HepG2 (cell line): ENCODE measurements at regions not wholly inside any gene's neighbourhood (a gene's known extent, or its start where the extent isn't known, plus 50 kb on each side); places are given as distances from the start of the nearest gene placed in this dataset.

Experiments
- ATAC-seq: fragments of 200-7000 bp; cut with Tn5 transposase; 3 replicates; pipeline ENCODE4 v1.9.1; 2020; ENCODE audit warnings: mild to moderate bottlenecking, moderate library complexity
- BruUV-seq: library from RNA; stranded (reverse); fragments of 400-500 nt; replicated peaks from 2 replicates; lab custom pipeline; 2021; lab: Mats Ljungman, UMichigan
- CTCF ChIA-PET: fragments of 300-600 bp; formaldehyde crosslinking; extraction: SDS; loops from one replicate; lab custom pipeline; 2021; ENCODE audit warnings: low total read pairs, inconsistent platforms, low intra/inter-chr PET ratio; lab: Yijun Ruan, JAX
- POLR2A ChIA-PET: fragments of 350-600 bp; sonication (Branson Sonifier 250); formaldehyde crosslinking; loops from one replicate; lab custom pipeline; 2020; ENCODE audit warnings: antibody characterized with exemption, inconsistent platforms; lab: Yijun Ruan, JAX
- DNase-seq: peaks from one replicate; pipeline ENCODE4 v3.0.0-alpha.2; 2015; ENCODE audit warnings: low spot score
- FAIRE-seq: peaks from 3 replicates; lab custom pipeline; 2011; peaks lifted over from hg19 to GRCh38; lab: Jason Lieb, UNC
- H2AFZ ChIP-seq: one replicate; pipeline ENCODE4 v1.6.1; 2011; ENCODE audit warnings: low read length, inconsistent platforms
- H3K27ac ChIP-seq: fragments of 300-600 bp; 3 replicates; pipeline ENCODE4 v1.8.0; 2011; ENCODE audit warnings: mixed run types, mild to moderate bottlenecking, mixed read lengths, low read length, inconsistent platforms; ENCODE audit not compliant: insufficient read depth; ENCODE audit errors: extremely low read length
- H3K27me3 ChIP-seq, 2 experiments: fragments of 200-600 bp in 1 of 2; 2 replicates in 1 of 2; 3 replicates in 1 of 2; pipeline versions ENCODE4 v1.6.0 to v1.8.0; 2011; ENCODE audit warnings: low read length in 2 of 2, mild to moderate bottlenecking in 2 of 2, moderate library complexity in 2 of 2, inconsistent platforms in 1 of 2; ENCODE audit not compliant: insufficient read depth in 2 of 2, control insufficient read depth in 1 of 2
- H3K36me3 ChIP-seq, 2 experiments: fragments of 200-600 bp in 1 of 2; replicated peaks in 1 of 2; 2 replicates in 1 of 2; 3 replicates in 1 of 2; pipeline versions ENCODE4 v1.5.1 to v1.8.0; 2011; ENCODE audit warnings: low read length in 2 of 2, inconsistent platforms in 1 of 2; ENCODE audit not compliant: insufficient read depth in 2 of 2, control insufficient read depth in 1 of 2
- H3K4me1 ChIP-seq: 2 replicates; pipeline ENCODE4 v1.5.1; 2012; ENCODE audit warnings: low read length, inconsistent platforms; ENCODE audit not compliant: insufficient read depth
- H3K4me2 ChIP-seq: 2 replicates; pipeline ENCODE4 v1.6.0; 2011; ENCODE audit warnings: low read depth, low read length, inconsistent platforms
- H3K4me3 ChIP-seq, 3 experiments: fragments of 200-600 bp in 1 of 3; sonication (generic), shearing (Covaris generic) in 1 of 3; replicated peaks in 1 of 3; 2 replicates each; pipeline ENCODE4 v1.5.1; 2011 to 2016; ENCODE audit warnings: low read length in 3 of 3, inconsistent platforms in 2 of 3, low read depth in 2 of 3, mild to moderate bottlenecking in 2 of 3, control low read depth in 1 of 3, mixed read lengths in 1 of 3; ENCODE audit not compliant: insufficient read depth in 1 of 3
- H3K79me2 ChIP-seq: one replicate; pipeline ENCODE4 v1.6.1; 2011; ENCODE audit warnings: low read length, inconsistent platforms; ENCODE audit not compliant: insufficient read depth
- H3K9ac ChIP-seq: 2 replicates; pipeline ENCODE4 v1.6.0; 2011; ENCODE audit warnings: mild to moderate bottlenecking, low read depth, low read length, inconsistent platforms; ENCODE audit not compliant: insufficient read depth
- H3K9me3 ChIP-seq: 2 replicates; pipeline ENCODE4 v1.5.1; 2012; ENCODE audit warnings: mild to moderate bottlenecking, low read length
- H4K20me1 ChIP-seq: 2 replicates; pipeline ENCODE4 v1.6.0; 2011; ENCODE audit warnings: inconsistent platforms, mild to moderate bottlenecking, low read length, moderate library complexity; ENCODE audit not compliant: insufficient read depth
- ATF1 ChIP-seq: IDR thresholded peaks from 2 replicates; pipeline ENCODE4 v1.6.1; 2016; ENCODE audit warnings: mild to moderate bottlenecking, control low read depth
- CBFB ChIP-seq: sonication (generic); formaldehyde crosslinking; IDR thresholded peaks from 2 replicates; pipeline ENCODE4 v1.4.0; 2020; ENCODE audit warnings: missing genetic modification reagents
- DR1 ChIP-seq: sonication (generic); formaldehyde crosslinking; IDR thresholded peaks from 2 replicates; pipeline ENCODE4 v1.8.0; 2021; ENCODE audit warnings: mild to moderate bottlenecking, missing genetic modification reagents, inconsistent platforms
- ELF1 ChIP-seq: sonication (generic); formaldehyde crosslinking; IDR thresholded peaks from 2 replicates; pipeline ENCODE4 v1.4.0; 2020; ENCODE audit warnings: missing genetic modification reagents
- NCOA1 ChIP-seq: sonication (generic); formaldehyde crosslinking; IDR thresholded peaks from 2 replicates; pipeline ENCODE4 v1.9.0; 2021; ENCODE audit warnings: missing genetic modification reagents
- NCOA5 ChIP-seq: sonication (generic); formaldehyde crosslinking; IDR thresholded peaks from 2 replicates; pipeline ENCODE4 v1.4.0; 2020; ENCODE audit warnings: missing genetic modification reagents
- PRMT3 ChIP-seq: sonication (generic); formaldehyde crosslinking; IDR thresholded peaks from 2 replicates; pipeline ENCODE4 v1.8.1; 2022; ENCODE audit warnings: low read depth, mild to moderate bottlenecking, moderate library complexity, missing genetic modification reagents, borderline replicate concordance
- ZNF335 ChIP-seq: sonication (generic); formaldehyde crosslinking; IDR thresholded peaks from 2 replicates; pipeline ENCODE4 v1.4.0; 2020; ENCODE audit warnings: missing genetic modification reagents
- ZNF570 ChIP-seq: sonication (generic); formaldehyde crosslinking; IDR thresholded peaks from 2 replicates; pipeline ENCODE4 v1.4.0; 2020; ENCODE audit warnings: mild to moderate bottlenecking, missing genetic modification reagents, borderline replicate concordance
- ZSCAN12 ChIP-seq: sonication (generic); formaldehyde crosslinking; IDR thresholded peaks from 2 replicates; pipeline ENCODE4 v1.9.0; 2021; ENCODE audit warnings: mild to moderate bottlenecking, missing genetic modification reagents
- WGBS: methylation state at CpG from one replicate; pipeline ENCODE4 v1.1.6; 2017; ENCODE audit warnings: low lambda C conversion rate; 5-methylcytosine and 5-hydroxymethylcytosine counted together
- in situ Hi-C: cut with HindIII; loops from 2 replicates; pipeline ENCODE4 v1.10.0; 2017; ENCODE audit warnings: low pct_unique_long_range_greater_than_20kb; ENCODE audit not compliant: extremely low pct_ligation_motif_present
- intact Hi-C: fragments of 100-400 bp; cut with micrococcal nuclease; formaldehyde crosslinking; loops from one replicate; pipeline ENCODE4 v1.10.0; 2022; ENCODE audit not compliant: unreplicated experiment
- TF ChIP-seq, protein P1 (sequence below): sonication (generic); formaldehyde crosslinking; IDR thresholded peaks from 2 replicates; pipeline ENCODE4 v1.8.1; 2023; ENCODE audit warnings: mild to moderate bottlenecking, moderate library complexity, missing genetic modification reagents

DNA sequence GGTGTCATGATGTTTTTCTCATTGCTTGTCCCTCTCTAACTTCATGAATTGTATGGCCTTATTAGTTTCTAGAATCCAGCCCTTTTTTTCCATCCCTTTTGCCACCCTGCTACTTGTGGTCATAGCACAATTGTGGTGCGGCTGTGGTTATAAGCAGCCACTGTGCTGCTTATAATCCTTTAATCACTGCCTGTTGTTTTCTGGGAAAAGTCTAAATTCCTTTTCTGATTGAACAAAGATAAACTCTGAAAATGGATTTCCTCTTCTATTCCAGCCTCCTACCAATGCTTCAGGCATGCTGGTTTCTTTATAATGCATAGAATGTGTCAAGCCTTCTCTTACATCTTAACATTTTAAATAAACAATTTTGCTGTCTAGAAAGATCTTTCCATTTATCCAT is 319.5 kb downstream of the C3orf38 start:
- H3K4me3 ChIP-seq = no peak overlapping the region
- no peaks in the 10 kb centered on the region for H3K4me1 ChIP-seq
- no peak for DNase-seq
- H2AFZ ChIP-seq = no peak overlapping the region
- no peaks in the 10 kb centered on the region for H3K36me3 ChIP-seq
- intact Hi-C loops = no loop called here
- WGBS = 43% methylated on average over 1 of the region's 1 CpG
- no peak overlapping the region for H3K27ac ChIP-seq
- POLR2A ChIA-PET = no interaction called here
- in situ Hi-C loops = no loop called here
- H3K27me3 ChIP-seq = no peaks in the 10 kb centered on the region
- H3K9me3 ChIP-seq = no peaks in the 10 kb centered on the region
- FAIRE-seq = no peak
- ATAC-seq = no peak
- no peak overlapping the region for H3K4me2 ChIP-seq
- no peaks in the 10 kb centered on the region for H3K79me2 ChIP-seq
- CTCF ChIA-PET = no interaction called here
- H4K20me1 ChIP-seq = no peaks in the 10 kb centered on the region
- H3K9ac ChIP-seq = no peak overlapping the region
- no TSS peak for BruUV-seq
- TF ChIP-seq ZNF335 (CRISPR knock-in tag) = no peak
- TF ChIP-seq CBFB = no peak
- TF ChIP-seq ZSCAN12 (CRISPR knock-in tag) = no peak
- TF ChIP-seq ELF1 = no peak
- TF ChIP-seq DR1 (CRISPR knock-in tag) = no peak
- no peak for TF ChIP-seq PRMT3 (CRISPR knock-in tag)
- TF ChIP-seq, protein P1, sequence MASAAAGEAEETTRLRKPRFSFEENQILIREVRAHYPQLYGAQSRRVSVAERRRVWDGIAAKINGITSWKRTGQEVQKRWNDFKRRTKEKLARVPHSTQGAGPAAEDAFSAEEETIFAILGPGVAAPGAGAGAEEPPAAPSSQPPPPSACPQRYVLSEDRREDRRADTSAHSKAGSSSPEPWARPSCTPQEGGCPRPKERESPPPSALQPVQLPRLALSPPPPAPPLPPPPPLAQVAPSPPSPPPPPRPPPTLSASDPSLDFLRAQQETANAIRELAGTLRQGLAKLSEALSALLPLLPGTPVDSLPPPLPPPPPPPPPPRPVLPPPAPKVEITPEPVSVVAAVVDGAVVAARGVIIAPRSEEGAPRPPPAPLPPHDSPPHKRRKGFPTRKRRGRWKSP (CRISPR knock-in tag) = no peak
- no peak for TF ChIP-seq NCOA5
- no peak for TF ChIP-seq NCOA1

DNA sequence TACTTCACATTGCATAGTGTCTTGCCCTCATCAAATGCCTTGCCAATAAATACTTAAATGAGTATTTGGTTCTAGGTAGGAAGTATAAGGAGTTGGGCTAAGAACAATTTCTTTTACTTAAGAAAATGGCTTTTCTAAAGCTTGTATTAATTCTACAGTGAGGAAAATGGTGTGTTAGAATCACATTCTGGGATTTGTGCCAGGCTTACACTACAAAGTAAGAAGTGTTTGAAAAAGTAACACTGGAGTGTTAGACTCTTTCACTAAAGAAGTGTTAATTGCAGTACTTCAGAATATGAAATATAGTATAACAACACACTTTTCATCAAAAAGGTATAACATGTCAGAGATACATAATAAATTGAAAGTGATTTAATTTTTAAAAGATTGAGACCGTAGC is 328.7 kb downstream of the C3orf38 start:
- ChIA-PET POLR2A (no interaction called here), CTCF (no interaction called here)
- no peak overlapping the region for H3K4me2 ChIP-seq
- H3K4me3 ChIP-seq = no peak overlapping the region
- in situ Hi-C loops (no loop called here), intact Hi-C loops (no loop called here)
- no peak overlapping the region for H3K9ac ChIP-seq
- FAIRE-seq (no peak), DNase-seq (no peak), ATAC-seq (no peak)
- H3K9me3 ChIP-seq = no peaks in the 10 kb centered on the region
- WGBS = 0% methylated on average over 1 of the region's 1 CpG
- TF ChIP-seq ATF1 (CRISPR knock-in tag) (no peak), ZNF570 (CRISPR knock-in tag) (no peak)
- no peaks in the 10 kb centered on the region for H4K20me1 ChIP-seq
- no peaks in the 10 kb centered on the region for H3K4me1 ChIP-seq
- no peaks in the 10 kb centered on the region for H3K79me2 ChIP-seq
- no peaks in the 10 kb centered on the region for H3K27me3 ChIP-seq
- H2AFZ ChIP-seq = no peak overlapping the region
- H3K27ac ChIP-seq = no peak overlapping the region
- no peaks in the 10 kb centered on the region for H3K36me3 ChIP-seq
- no TSS peak for BruUV-seq
